ENCODE measurements at regions not wholly inside any gene's neighbourhood (a gene's known extent, or its start where the extent isn't known, plus 50 kb on each side); places are given as distances from the start of the nearest gene placed in this dataset.

DNA sequence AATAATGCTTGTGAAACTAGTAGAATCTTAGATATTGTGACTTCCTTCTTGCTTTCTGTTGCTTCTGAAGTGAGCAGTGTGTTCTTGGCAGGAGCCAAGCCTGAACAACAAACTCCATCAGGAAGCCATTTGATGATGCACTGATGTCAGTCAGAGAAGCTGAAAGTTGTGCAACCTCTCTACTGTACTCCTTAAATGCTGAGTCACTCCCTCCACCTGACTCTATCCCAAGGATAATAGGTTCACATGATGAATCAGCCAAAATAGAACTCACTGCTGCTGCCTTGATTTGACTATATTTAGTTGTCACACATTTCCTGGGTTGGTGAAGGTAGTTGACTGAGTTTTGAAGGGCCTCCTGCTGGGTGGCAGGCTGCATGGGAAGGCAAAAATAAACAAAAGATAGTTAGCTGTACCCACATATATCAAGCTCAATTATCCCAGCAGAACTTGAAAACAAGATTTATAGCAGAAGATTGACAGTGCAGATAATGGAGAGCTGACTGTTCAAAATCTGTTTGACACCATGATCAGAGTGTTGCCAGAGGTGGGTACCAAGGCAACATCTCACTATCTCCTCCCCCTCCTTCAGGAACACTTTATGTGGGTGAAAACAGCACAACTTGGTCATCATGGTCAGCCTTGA is 328.4 kb upstream of the DPH6 start (continued):
- no peak for TF ChIP-seq SRF (CRISPR knock-in tag; IDR thresholded peaks at IDR 0.05)
- TF ChIP-seq MAFK (IDR thresholded peaks at IDR 0.05; ENCODE audit: low read length) = peak; percentile 77
- no peak for TF ChIP-seq TAF1 (IDR thresholded peaks at IDR 0.05; ENCODE audit: control insufficient read depth, extremely low read depth, insufficient read depth, low read length, severe bottlenecking)
- TF ChIP-seq ILF3 (IDR thresholded peaks at IDR 0.05; ENCODE audit: borderline replicate concordance) = no peak
- no peak for TF ChIP-seq CBFA2T3 (IDR thresholded peaks at IDR 0.05)
- no peak for TF ChIP-seq POLR2B (IDR thresholded peaks at IDR 0.05; ENCODE audit: low read depth, partially characterized antibody)
- TF ChIP-seq MAFF (IDR thresholded peaks at IDR 0.05; ENCODE audit: low read length) = peak; percentile 83
- no peak for TF ChIP-seq CBX1 (IDR thresholded peaks at IDR 0.05; ENCODE audit: low read depth)
- TF ChIP-seq CTBP1 (IDR thresholded peaks at IDR 0.05; ENCODE audit: borderline replicate concordance) = no peak
- TF ChIP-seq, protein P1, sequence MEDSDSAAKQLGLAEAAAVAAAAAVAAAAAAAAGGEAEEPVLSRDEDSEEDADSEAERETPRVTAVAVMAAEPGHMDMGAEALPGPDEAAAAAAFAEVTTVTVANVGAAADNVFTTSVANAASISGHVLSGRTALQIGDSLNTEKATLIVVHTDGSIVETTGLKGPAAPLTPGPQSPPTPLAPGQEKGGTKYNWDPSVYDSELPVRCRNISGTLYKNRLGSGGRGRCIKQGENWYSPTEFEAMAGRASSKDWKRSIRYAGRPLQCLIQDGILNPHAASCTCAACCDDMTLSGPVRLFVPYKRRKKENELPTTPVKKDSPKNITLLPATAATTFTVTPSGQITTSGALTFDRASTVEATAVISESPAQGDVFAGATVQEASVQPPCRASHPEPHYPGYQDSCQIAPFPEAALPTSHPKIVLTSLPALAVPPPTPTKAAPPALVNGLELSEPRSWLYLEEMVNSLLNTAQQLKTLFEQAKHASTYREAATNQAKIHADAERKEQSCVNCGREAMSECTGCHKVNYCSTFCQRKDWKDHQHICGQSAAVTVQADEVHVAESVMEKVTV (CRISPR knock-in tag; IDR thresholded peaks at IDR 0.05) = no peak
- no peak for TF ChIP-seq PTTG1 (tag; IDR thresholded peaks at IDR 0.05; ENCODE audit: low read depth)
- TF ChIP-seq NFE2 (IDR thresholded peaks at IDR 0.05; ENCODE audit: low read depth) = peak; percentile 83
- TF ChIP-seq MEIS2 (IDR thresholded peaks at IDR 0.05; ENCODE audit: partially characterized antibody) = peak; percentile 23
- TF ChIP-seq, protein P2, sequence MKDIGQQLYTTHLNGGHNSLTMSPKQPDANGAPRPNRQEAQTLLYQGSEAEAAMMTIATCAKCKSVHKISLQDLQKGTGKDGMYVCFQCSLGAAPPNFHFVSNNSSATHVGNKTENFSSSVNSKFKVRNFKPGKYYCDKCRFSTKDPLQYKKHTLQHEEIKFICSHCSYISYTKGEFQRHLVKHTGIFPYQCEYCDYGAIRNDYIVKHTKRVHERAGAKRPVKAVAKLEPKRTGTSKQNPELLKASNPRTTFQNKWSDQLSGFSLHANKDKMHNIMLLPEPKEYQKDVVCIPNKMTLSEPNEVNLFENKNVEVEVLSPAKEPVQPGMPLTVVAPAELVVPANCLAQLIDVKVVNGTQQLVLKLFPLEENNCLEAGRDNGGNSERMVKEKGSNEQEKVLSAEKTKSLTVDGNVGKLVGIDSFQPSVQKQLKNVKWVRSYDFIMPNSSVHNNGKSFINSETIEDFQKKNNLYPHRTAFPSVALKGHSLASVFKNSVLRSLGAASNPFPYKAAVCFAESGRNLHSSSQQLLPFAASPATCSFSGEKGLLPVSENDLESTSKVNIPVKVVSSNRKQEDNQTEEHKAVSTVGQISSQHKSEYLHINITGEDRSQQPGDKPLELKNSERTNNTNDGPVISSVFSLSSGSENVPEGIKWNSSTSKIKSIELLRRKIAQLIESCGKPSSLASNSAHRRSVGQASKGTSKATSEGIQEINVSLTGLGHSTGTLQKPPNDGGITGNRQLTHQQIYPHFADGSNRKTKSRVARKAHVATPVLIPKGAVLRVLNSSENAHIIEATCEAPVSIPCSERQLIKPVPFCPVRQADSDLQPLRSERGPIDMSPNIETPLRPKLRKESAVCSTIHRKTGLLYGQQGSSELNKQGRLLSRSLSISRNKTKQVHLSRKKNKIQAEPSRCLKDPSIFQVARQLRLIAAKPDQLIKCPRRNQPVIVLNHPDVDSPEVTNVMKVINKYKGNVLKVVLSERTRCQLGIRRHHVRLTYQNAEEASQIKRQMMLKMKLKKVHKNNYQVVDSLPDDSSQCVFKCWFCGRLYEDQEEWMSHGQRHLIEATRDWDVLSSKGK (CRISPR knock-in tag; IDR thresholded peaks at IDR 0.05) = no peak
- no peak for TF ChIP-seq NR3C1 (CRISPR knock-in tag; IDR thresholded peaks at IDR 0.05)
- no peak for TF ChIP-seq COPS2 (conservative IDR thresholded peaks at IDR 0.05)
- TF ChIP-seq, protein P3, sequence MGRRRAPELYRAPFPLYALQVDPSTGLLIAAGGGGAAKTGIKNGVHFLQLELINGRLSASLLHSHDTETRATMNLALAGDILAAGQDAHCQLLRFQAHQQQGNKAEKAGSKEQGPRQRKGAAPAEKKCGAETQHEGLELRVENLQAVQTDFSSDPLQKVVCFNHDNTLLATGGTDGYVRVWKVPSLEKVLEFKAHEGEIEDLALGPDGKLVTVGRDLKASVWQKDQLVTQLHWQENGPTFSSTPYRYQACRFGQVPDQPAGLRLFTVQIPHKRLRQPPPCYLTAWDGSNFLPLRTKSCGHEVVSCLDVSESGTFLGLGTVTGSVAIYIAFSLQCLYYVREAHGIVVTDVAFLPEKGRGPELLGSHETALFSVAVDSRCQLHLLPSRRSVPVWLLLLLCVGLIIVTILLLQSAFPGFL (CRISPR knock-in tag; IDR thresholded peaks at IDR 0.05) = no peak
